ENCODE measurements at regions not wholly inside any gene's neighbourhood (a gene's known extent, or its start where the extent isn't known, plus 50 kb on each side); places are given as distances from the start of the nearest gene placed in this dataset.

DNA sequence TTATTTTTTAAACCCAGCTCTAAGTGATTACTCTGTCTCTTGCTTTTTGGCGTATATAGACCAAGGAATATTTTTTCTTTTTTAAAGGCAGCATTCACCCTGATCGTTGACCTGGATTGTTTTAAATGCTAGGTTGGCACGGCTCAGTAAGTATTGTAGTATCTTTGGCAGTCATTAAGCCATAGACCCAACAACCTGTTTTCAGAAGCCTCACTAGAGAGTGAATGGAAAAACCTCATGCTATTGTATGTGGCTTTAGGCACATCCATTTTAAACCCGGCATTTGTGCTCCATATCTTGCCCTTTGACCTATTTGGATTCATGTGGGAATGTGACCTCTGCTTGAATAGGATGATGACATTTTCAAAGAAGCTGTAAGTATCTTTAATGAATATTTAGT lies 183.9 kb downstream of the SNCA start:
- no peak overlapping the region for H3K4me3 ChIP-seq (ENCODE audit: low read depth, low read length)
- DNase-seq (ENCODE audit: low read depth) = no peak
- TF ChIP-seq, protein P1, sequence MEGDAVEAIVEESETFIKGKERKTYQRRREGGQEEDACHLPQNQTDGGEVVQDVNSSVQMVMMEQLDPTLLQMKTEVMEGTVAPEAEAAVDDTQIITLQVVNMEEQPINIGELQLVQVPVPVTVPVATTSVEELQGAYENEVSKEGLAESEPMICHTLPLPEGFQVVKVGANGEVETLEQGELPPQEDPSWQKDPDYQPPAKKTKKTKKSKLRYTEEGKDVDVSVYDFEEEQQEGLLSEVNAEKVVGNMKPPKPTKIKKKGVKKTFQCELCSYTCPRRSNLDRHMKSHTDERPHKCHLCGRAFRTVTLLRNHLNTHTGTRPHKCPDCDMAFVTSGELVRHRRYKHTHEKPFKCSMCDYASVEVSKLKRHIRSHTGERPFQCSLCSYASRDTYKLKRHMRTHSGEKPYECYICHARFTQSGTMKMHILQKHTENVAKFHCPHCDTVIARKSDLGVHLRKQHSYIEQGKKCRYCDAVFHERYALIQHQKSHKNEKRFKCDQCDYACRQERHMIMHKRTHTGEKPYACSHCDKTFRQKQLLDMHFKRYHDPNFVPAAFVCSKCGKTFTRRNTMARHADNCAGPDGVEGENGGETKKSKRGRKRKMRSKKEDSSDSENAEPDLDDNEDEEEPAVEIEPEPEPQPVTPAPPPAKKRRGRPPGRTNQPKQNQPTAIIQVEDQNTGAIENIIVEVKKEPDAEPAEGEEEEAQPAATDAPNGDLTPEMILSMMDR (conservative IDR thresholded peaks at IDR 0.05; ENCODE audit: low read depth, low read length) = no peak

DNA sequence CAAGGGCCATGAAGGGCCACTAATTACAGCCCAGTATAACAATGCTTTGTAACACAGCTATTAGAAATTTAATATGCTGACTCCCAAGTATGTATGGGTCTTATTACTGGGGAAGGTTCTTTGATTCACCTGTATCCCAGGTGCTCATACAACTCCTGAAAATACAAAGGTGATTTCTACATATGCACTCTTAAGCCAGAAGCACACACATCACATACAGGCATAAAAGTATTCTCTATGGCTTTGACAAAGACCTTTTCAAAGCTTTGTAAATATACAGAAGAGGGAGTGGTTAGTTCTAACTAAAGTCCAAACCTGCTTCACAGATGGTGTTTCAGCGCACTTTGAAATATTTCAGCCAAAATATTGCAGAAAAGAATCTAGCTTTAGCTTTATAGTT lies 191.5 kb downstream of the SNCA start:
- TF ChIP-seq, protein P1 (conservative IDR thresholded peaks at IDR 0.05; ENCODE audit: low read depth, low read length) = no peak
- no peak overlapping the region for H3K4me3 ChIP-seq (ENCODE audit: low read depth, low read length)
- no peak for DNase-seq (ENCODE audit: low read depth)

DNA sequence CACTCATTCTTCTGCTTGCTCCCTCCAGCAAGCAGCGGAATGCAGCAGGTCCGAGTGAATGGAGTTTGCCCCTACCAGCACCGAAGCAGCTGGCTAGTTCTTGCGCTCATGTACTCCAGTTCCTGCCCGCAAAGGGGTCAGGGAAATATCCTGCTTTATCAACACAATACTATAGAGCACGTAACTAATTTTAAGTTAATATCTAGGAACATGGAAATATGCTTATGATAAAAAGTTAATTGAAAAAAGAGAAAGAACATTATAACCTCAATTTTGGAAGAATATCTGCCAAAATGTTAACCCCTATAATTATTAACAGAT lies 195.6 kb downstream of the SNCA start:
- TF ChIP-seq, protein P1 (conservative IDR thresholded peaks at IDR 0.05; ENCODE audit: low read depth, low read length) = no peak
- peak overlapping the region; percentile 49 for H3K4me3 ChIP-seq (ENCODE audit: low read depth, low read length)
- no peak for DNase-seq (ENCODE audit: low read depth)

DNA sequence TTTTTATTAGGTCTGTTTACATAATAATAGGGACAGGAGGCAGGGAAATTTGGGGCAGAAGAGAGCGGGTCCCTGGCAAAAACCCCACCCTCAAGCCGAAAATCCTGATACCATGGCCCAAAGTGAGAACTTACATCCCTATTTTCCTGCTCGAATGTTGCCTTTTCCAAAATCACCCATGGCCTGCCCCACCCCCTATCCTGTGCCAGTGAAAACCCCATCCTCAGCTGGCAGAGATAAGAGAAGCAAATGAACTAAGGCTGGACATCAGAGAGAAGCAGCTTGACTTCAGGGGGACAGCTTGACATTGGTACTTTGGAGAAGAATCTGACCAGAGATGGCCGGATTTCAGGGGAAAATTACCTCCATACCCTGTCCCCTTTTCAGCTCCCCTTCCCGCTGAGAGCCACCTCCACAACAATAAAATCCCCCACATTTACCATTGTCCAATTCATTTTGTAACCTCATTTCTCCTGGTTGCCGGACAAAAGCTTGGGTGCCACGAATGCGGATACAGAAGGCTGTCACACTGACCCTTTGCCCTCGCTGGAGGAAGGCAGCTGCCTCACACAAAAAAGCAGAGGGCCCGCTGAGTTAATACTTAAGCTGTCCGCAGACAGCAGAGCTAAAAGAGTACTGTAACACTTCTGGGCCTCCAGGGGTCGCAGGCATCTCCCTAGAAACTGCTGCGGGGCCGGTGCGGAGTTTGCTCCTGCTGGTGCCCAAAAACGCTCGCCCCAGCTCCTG lies 196.2 kb downstream of the SNCA start:
- peak; percentile 74 for DNase-seq (ENCODE audit: low read depth)
- peak overlapping the region; percentile 49 for H3K4me3 ChIP-seq (ENCODE audit: low read depth, low read length)
- TF ChIP-seq, protein P1 (conservative IDR thresholded peaks at IDR 0.05; ENCODE audit: low read depth, low read length) = peak; percentile 87

DNA sequence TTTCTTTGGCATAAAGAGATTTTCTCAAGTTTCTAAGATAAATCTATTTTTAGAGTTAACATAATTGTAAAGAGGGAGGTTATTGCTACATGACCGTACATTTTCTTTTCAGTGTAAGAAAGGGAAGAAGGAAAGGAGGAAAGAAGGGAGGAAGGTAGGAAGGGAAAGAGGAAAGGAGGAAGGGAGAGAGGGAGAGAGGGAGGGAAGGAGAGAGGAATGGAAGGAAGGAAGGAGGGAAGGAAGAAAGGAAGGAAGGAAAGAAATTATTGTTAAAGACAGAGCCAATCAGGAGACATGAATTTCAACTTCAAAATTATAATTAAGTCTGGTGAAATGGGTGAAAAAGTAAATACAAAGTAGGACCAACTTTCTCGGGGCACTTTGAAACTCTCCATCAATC lies 197.6 kb downstream of the SNCA start:
- no peak overlapping the region for H3K4me3 ChIP-seq (ENCODE audit: low read depth, low read length)
- TF ChIP-seq, protein P1 (conservative IDR thresholded peaks at IDR 0.05; ENCODE audit: low read depth, low read length) = no peak
- DNase-seq (ENCODE audit: low read depth) = no peak

DNA sequence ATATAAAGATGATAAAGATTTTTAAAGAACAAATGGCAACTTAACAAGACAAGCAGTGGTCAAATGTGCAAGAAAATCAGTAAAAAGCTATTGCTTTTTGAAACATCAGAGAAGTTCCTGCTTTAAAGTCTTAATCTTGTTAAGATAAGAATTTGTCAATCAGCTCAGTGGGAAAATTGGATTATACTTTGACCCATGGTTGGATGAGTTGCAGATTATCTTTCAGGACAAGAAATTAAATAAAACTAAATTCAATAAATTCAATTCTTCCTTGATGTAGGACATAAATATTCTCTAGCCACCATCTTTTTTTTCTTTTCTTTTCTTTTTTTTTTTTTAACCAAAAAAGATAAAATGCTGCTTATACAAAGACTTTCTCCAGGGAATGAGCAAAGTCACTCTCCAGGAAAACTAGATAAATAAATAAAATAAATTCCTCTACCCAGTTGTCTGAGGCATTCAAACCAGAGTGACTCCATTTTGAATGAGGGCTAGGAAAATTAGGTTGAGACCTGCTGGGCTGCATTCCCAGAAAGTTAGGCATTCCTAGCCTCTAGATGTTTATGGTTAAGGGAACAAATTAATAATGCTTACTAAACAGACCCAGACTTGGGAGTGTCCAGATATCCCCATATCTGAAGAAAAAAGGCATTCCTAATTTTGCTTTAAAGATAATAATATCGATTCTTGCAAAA lies 211.2 kb downstream of the SNCA start:
- TF ChIP-seq, protein P1 (conservative IDR thresholded peaks at IDR 0.05; ENCODE audit: low read depth, low read length) = no peak
- H3K4me3 ChIP-seq (ENCODE audit: low read depth, low read length) = no peak overlapping the region
- no peak for DNase-seq (ENCODE audit: low read depth)
